ENCODE measurements at regions not wholly inside any gene's neighbourhood (a gene's known extent, or its start where the extent isn't known, plus 50 kb on each side); places are given as distances from the start of the nearest gene placed in this dataset.

DNA sequence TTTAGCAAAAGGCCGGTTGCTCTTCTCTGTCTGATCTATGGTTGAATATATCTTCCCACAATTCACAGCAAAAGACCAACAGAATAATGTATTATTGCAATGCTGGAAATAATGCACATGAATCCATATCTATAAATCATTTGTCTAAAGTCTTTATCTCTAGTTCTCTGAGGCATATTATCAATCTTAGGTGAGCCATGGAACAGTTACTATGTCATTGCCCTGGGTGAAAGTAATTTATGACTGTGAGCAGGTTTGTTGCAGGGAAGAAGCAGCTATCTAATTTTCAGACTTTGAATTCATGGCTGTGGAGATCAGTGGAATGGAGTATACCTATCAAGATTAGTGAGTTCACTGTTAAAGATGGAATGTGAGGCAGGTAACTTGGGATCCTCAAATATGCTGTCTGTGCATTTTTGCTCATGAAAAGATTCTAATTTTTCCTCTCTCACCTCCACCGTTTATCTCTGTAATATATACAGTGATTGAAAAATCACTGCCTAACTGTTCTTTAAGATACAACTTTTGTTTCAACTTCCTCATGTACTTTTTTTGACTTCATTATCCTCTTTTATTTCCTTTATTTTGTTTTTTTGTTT is 256.8 kb upstream of the ARSJ start:
- H3K9me3 ChIP-seq (ENCODE audit: severe bottlenecking) = no peaks in the 10 kb centered on the region

DNA sequence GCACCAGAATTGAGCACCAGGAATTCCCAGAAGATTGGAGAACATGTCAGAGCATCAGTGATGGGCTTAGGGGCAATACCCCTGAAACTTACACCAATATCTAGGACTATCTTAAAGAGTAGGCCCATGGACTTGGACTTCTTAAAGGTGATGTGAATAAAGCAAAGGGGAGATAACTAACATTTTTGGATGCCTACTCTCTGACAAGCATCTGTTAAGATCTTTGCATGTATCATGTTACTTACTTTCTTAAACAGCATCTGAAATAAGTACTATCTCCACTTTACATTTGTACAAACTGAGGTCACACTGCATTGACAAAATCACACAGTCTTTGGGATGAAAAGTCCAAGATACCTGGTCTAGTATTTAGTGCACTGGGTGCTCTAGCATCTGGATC is 258.6 kb upstream of the ARSJ start:
- TF ChIP-seq, protein P1, sequence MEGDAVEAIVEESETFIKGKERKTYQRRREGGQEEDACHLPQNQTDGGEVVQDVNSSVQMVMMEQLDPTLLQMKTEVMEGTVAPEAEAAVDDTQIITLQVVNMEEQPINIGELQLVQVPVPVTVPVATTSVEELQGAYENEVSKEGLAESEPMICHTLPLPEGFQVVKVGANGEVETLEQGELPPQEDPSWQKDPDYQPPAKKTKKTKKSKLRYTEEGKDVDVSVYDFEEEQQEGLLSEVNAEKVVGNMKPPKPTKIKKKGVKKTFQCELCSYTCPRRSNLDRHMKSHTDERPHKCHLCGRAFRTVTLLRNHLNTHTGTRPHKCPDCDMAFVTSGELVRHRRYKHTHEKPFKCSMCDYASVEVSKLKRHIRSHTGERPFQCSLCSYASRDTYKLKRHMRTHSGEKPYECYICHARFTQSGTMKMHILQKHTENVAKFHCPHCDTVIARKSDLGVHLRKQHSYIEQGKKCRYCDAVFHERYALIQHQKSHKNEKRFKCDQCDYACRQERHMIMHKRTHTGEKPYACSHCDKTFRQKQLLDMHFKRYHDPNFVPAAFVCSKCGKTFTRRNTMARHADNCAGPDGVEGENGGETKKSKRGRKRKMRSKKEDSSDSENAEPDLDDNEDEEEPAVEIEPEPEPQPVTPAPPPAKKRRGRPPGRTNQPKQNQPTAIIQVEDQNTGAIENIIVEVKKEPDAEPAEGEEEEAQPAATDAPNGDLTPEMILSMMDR (IDR thresholded peaks at IDR 0.05; ENCODE audit: low read depth, low read length) = no peak
- Histone ChIP-seq H3K9me3 (ENCODE audit: severe bottlenecking) (no peaks in the 10 kb centered on the region), H3K27ac (no peak overlapping the region), H3K27me3 (ENCODE audit: insufficient read depth, low read depth, severe bottlenecking) (no peaks in the 10 kb centered on the region), H3K36me3 (no peaks in the 10 kb centered on the region), H3K4me3 (ENCODE audit: low read depth, low read length) (no peak overlapping the region)
- DNase-seq = no peak

More for the DNA sequence above, 256.8 kb upstream of the ARSJ start:
- H3K4me3 ChIP-seq (ENCODE audit: low read depth, low read length) = no peak overlapping the region
- H3K36me3 ChIP-seq = no peaks in the 10 kb centered on the region
- TF ChIP-seq, protein P1 (IDR thresholded peaks at IDR 0.05; ENCODE audit: low read depth, low read length) = no peak
- no peak for DNase-seq
- H3K27me3 ChIP-seq (ENCODE audit: insufficient read depth, low read depth, severe bottlenecking) = no peaks in the 10 kb centered on the region
- no peak overlapping the region for H3K27ac ChIP-seq

DNA sequence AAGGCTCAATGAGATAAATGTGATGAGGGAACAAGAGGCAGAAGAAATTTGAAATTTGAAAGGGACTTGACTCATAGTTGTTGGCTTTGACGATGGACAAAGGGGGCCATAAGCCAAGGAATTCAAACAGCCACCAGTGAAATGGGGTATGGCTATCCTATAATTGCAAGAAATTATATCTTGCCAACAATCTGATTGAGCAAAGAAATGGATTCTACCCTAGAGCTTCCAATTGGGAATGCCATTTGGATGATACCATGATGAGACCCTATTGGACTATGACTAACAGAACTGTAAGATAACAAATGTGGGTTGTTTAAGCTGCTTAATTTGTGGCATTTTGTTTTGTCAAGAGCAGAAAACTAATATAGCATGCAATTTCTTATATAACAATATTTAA is 270.1 kb upstream of the ARSJ start:
- no peak for DNase-seq
- Histone ChIP-seq H3K9me3 (ENCODE audit: severe bottlenecking) (no peaks in the 10 kb centered on the region), H3K36me3 (no peaks in the 10 kb centered on the region), H3K27me3 (ENCODE audit: insufficient read depth, low read depth, severe bottlenecking) (no peaks in the 10 kb centered on the region), H3K27ac (no peak overlapping the region), H3K4me3 (ENCODE audit: low read depth, low read length) (no peak overlapping the region)
- TF ChIP-seq, protein P1 (IDR thresholded peaks at IDR 0.05; ENCODE audit: low read depth, low read length) = no peak

DNA sequence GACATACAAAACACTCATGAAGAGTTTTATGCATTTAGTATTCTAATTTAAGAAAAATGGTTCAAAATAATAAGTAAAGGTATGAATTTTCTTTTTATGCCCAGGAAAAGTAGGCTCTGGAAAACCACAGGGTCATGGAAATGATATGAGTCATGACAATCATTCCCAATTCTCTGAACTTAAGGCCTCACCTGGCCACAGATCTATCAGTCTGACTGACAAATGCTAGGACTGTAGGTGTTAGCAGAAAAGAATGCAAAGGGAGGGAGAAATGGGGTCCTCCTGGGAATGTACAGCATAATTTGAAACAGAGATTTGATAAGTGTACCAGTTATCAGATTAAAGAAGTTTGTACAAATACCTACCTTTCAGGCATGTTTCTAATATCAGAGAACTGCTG is 270.5 kb upstream of the ARSJ start:
- no peaks in the 10 kb centered on the region for H3K27me3 ChIP-seq (ENCODE audit: insufficient read depth, low read depth, severe bottlenecking)
- no peaks in the 10 kb centered on the region for H3K36me3 ChIP-seq
- H3K9me3 ChIP-seq (ENCODE audit: severe bottlenecking) = no peaks in the 10 kb centered on the region
- H3K27ac ChIP-seq = no peak overlapping the region
- DNase-seq = no peak
- TF ChIP-seq, protein P1 (IDR thresholded peaks at IDR 0.05; ENCODE audit: low read depth, low read length) = no peak
- no peak overlapping the region for H3K4me3 ChIP-seq (ENCODE audit: low read depth, low read length)

DNA sequence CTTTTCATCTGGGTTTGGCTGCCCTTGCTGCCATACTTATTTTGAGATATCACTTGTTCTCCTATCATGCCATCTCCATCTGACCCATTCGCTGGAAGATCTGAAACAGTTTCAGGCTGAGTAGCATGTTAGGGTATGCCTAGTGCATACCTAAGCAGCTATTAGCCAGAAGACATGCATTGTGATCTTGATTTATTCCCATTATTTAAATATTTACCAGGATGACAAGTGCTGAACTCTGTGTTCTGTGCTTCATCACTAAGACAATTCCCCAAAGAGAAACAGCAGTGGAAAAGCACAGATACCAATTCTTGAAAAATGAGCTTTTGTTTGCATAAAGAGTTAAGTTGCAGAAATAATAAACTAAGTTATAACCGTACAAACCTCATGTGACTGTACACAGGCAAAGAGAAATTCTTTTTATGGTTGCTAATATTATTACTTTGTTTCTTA is 271.0 kb upstream of the ARSJ start:
- H3K4me3 ChIP-seq (ENCODE audit: low read depth, low read length) = no peak overlapping the region
- H3K9me3 ChIP-seq (ENCODE audit: severe bottlenecking) = no peaks in the 10 kb centered on the region
- no peaks in the 10 kb centered on the region for H3K36me3 ChIP-seq
- no peak for DNase-seq
- H3K27me3 ChIP-seq (ENCODE audit: insufficient read depth, low read depth, severe bottlenecking) = no peaks in the 10 kb centered on the region
- TF ChIP-seq, protein P1 (IDR thresholded peaks at IDR 0.05; ENCODE audit: low read depth, low read length) = no peak
- H3K27ac ChIP-seq = no peak overlapping the region

DNA sequence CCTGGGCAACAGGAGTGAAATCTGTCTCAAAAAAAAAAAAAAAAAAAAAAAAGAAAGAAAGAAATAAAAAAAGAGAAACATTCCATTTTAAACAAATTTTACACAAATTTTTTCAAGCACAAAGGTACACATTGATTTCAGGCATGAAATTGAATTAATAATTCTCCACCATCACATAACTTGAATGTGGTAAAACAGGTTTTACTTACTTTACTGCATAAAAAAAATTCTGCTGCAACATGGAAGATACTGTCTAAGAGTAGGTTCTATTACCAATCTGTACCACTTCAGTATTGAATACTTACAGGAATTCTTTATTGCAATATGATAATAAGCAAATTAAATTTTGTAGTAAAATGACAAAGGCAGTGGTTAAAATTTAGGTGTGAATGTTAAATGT is 271.6 kb upstream of the ARSJ start:
- no peak overlapping the region for H3K27ac ChIP-seq
- no peak overlapping the region for H3K4me3 ChIP-seq (ENCODE audit: low read depth, low read length)
- H3K36me3 ChIP-seq = no peaks in the 10 kb centered on the region
- H3K27me3 ChIP-seq (ENCODE audit: insufficient read depth, low read depth, severe bottlenecking) = no peaks in the 10 kb centered on the region
- H3K9me3 ChIP-seq (ENCODE audit: severe bottlenecking) = no peaks in the 10 kb centered on the region
- no peak for DNase-seq
- TF ChIP-seq, protein P1 (IDR thresholded peaks at IDR 0.05; ENCODE audit: low read depth, low read length) = no peak

Data from WERI-Rb-1 (cell line).